HCT116 (cell line): ENCODE measurements at regions not wholly inside any gene's neighbourhood (a gene's known extent, or its start where the extent isn't known, plus 50 kb on each side); places are given as distances from the start of the nearest gene placed in this dataset.

Experiments
- CEBPB ChIP-seq: IDR thresholded peaks from 2 replicates; pipeline ENCODE4 v1.6.1; 2012; ENCODE audit warnings: low read depth
- ELF1 ChIP-seq: IDR thresholded peaks from 2 replicates; pipeline ENCODE4 v1.6.1; 2012; ENCODE audit warnings: low read depth, borderline replicate concordance
- EZH2 ChIP-seq: fragments of 200-600 bp; sonication (generic); IDR thresholded peaks from 2 replicates; pipeline ENCODE4 v1.6.1; 2017; ENCODE audit warnings: antibody characterized with exemption, mixed run types
- JUND ChIP-seq: IDR thresholded peaks from 2 replicates; pipeline ENCODE4 v1.6.1; 2012
- MAX ChIP-seq: IDR thresholded peaks from 2 replicates; pipeline ENCODE4 v1.6.1; 2012
- POLR2A ChIP-seq: IDR thresholded peaks from 2 replicates; pipeline ENCODE4 v1.7.0; 2011; ENCODE audit warnings: borderline replicate concordance; ENCODE audit not compliant: insufficient read depth, insufficient read length; ENCODE audit errors: extremely low read depth
- POLR2AphosphoS5 ChIP-seq: IDR thresholded peaks from 2 replicates; pipeline ENCODE4 v1.6.1; 2011; ENCODE audit warnings: mild to moderate bottlenecking, low read depth, low read length, moderate library complexity
- RAD21 ChIP-seq: IDR thresholded peaks from 2 replicates; pipeline ENCODE4 v1.6.1; 2012; ENCODE audit warnings: low read depth, mild to moderate bottlenecking
- REST ChIP-seq: IDR thresholded peaks from 2 replicates; pipeline ENCODE4 v1.6.1; 2012; ENCODE audit warnings: low read depth
- SP1 ChIP-seq: IDR thresholded peaks from 2 replicates; pipeline ENCODE4 v1.6.1; 2012; ENCODE audit warnings: low read depth
- YY1 ChIP-seq: IDR thresholded peaks from 2 replicates; pipeline ENCODE4 v1.6.1; 2011; ENCODE audit warnings: low read length, low read depth, moderate library complexity, mild to moderate bottlenecking; ENCODE audit not compliant: insufficient replicate concordance; ENCODE audit errors: extremely low read depth
- ZFX ChIP-seq: fragments of 450-650 bp; IDR thresholded peaks from 2 replicates; pipeline ENCODE4 v1.6.1; 2017
- ZNF274 ChIP-seq: fragments of 200-500 bp; sonication (Bioruptor generic); IDR thresholded peaks from 2 replicates; pipeline ENCODE4 v1.6.1; 2014; ENCODE audit warnings: mild to moderate bottlenecking, low read depth, low read length, inconsistent platforms
- TF ChIP-seq, protein P1 (sequence below), 3 experiments: fragments of 200-600 bp in 1 of 3; sonication (generic) in 1 of 3; IDR thresholded peaks in 2 of 3; conservative IDR thresholded peaks in 1 of 3; 2 replicates each; pipeline ENCODE4 v1.5.1; 2012 to 2017; ENCODE audit warnings: low read depth in 2 of 3, low read length in 2 of 3, antibody characterized with exemption in 1 of 3, borderline replicate concordance in 1 of 3, control low read depth in 1 of 3, mild to moderate bottlenecking in 1 of 3, mixed read lengths in 1 of 3, mixed run types in 1 of 3, moderate library complexity in 1 of 3; ENCODE audit not compliant: insufficient read depth in 1 of 3

GRCh38 chr9:99582814-99583213 lies 238.9 kb upstream of the NR4A3 start:
- TF ChIP-seq CEBPB (no peak), RAD21 (no peak), EZH2 (no peak), ZFX (no peak), JUND (no peak), MAX (no peak), POLR2A (no peak), POLR2AphosphoS5 (no peak), SP1 (no peak), REST (no peak), ZNF274 (no peak), ELF1 (no peak), YY1 (no peak)
- TF ChIP-seq, protein P1, sequence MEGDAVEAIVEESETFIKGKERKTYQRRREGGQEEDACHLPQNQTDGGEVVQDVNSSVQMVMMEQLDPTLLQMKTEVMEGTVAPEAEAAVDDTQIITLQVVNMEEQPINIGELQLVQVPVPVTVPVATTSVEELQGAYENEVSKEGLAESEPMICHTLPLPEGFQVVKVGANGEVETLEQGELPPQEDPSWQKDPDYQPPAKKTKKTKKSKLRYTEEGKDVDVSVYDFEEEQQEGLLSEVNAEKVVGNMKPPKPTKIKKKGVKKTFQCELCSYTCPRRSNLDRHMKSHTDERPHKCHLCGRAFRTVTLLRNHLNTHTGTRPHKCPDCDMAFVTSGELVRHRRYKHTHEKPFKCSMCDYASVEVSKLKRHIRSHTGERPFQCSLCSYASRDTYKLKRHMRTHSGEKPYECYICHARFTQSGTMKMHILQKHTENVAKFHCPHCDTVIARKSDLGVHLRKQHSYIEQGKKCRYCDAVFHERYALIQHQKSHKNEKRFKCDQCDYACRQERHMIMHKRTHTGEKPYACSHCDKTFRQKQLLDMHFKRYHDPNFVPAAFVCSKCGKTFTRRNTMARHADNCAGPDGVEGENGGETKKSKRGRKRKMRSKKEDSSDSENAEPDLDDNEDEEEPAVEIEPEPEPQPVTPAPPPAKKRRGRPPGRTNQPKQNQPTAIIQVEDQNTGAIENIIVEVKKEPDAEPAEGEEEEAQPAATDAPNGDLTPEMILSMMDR (IDR thresholded peaks at IDR 0.05 in 2 of 3, conservative IDR thresholded peaks at IDR 0.05 in 1 of 3; ENCODE audit: borderline replicate concordance in 1 of 3, insufficient read depth in 1 of 3, low read depth in 2 of 3, low read length in 2 of 3) = no peak
